GM12874 (cell line): ENCODE measurements at regions not wholly inside any gene's neighbourhood (a gene's known extent, or its start where the extent isn't known, plus 50 kb on each side); places are given as distances from the start of the nearest gene placed in this dataset.

Source experiments
- TF ChIP-seq, protein P1 (sequence below): IDR thresholded peaks from 2 replicates; pipeline ENCODE4 v1.5.1; 2011; ENCODE audit warnings: low read depth, mild to moderate bottlenecking, control low read depth, low read length, moderate library complexity; ENCODE audit not compliant: insufficient read depth

DNA sequence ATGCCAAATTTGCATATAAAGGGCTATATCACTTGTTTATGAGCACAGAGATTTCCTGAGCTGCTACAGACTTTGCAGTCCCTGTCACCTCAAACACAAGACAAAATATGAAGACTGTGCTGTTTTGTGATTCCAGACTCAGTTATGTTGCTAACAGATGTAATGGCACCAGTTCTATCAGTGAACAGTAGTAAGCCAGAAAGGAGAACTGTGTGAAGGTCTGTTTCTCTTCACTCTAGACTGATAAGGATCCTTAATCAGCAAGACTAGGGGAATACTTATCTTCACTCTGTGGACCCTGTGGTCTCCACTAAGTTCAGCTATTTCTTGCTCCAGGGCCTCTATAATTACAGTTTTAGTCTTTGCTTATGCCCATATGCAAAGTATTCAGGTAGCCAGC, 82.7 kb downstream of the ANXA5 start:
- TF ChIP-seq, protein P1, sequence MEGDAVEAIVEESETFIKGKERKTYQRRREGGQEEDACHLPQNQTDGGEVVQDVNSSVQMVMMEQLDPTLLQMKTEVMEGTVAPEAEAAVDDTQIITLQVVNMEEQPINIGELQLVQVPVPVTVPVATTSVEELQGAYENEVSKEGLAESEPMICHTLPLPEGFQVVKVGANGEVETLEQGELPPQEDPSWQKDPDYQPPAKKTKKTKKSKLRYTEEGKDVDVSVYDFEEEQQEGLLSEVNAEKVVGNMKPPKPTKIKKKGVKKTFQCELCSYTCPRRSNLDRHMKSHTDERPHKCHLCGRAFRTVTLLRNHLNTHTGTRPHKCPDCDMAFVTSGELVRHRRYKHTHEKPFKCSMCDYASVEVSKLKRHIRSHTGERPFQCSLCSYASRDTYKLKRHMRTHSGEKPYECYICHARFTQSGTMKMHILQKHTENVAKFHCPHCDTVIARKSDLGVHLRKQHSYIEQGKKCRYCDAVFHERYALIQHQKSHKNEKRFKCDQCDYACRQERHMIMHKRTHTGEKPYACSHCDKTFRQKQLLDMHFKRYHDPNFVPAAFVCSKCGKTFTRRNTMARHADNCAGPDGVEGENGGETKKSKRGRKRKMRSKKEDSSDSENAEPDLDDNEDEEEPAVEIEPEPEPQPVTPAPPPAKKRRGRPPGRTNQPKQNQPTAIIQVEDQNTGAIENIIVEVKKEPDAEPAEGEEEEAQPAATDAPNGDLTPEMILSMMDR = no peak

DNA sequence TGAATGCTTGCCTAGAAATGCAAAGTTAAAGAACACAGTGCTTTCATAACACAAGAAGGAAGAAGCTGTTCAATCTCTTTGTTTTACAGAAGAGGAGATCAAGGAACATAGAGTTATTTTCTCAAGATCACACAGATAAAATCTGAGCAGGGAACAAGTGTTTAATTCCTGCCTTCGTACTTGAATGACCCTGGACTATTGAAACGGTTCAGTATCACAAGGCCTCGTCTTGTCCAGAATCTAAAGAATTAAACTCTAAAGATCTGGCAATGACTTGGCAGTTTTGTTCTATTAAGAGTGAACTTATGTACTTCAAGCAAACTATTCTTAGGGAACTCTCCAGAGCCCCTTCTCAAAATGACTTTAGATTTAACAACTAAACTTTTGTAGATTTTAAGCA, 97.7 kb downstream of the ANXA5 start:
- TF ChIP-seq, protein P1 = no peak

DNA sequence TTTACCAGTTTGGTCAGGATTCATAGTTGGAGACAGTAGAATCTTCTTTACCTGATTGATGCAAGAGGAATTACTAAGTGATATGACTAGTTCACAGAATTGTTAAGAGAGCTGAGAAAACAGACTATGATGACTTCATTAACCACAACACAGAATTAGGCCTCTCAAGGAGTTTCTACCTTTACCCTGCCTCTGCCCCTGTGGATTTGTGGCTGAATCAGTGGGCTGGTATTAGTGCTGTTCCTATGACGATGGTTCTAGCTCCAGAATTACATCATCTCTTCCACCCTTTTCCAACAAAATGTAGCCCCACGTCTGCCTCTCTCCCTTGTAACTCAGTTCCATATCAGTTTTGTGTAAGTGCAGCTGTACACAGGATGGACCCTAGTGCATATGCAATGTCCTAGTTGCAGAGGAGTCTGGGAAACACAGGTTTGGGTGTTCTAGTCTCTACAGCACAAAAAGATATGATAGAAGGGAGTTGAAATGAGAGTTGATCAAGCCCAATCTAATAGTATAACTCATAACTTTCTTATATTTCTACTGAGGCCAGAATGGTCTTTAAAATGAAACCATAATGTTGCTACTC, 99.3 kb downstream of the ANXA5 start:
- TF ChIP-seq, protein P1 = no peak

DNA sequence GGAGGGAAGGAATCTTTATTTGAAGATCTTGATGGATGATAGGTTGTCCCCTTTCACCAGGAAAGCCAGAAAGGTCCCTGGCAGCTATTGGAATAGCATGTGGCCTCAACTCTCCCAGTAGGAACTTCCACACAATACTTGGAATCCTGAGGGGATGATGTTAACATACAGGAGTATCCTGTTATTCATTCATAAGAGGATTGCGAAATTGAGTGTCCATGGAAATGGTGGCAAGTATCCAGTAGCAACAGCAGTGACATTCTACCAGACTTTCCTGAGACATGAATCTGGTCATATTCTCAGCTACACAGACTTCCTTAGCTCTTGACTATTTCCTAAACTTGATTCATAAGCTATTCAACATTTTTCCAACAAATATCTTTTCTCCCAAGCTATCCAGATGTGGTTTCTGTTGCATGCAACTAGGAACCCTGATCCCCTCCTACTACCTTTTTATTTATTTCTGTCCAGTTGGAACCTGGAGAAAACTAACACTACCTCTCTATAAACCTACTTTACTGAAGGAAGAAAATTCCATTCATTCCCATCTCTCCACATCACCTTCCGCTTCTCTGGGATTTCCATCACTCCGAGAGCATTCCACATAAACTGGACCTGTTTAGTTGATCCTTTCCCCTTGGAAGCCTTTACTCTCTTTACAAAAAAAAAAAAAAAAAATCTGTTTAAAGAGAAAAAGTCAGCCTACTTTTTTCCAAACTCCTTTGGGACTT, 101.8 kb downstream of the ANXA5 start:
- TF ChIP-seq, protein P1 = no peak

DNA sequence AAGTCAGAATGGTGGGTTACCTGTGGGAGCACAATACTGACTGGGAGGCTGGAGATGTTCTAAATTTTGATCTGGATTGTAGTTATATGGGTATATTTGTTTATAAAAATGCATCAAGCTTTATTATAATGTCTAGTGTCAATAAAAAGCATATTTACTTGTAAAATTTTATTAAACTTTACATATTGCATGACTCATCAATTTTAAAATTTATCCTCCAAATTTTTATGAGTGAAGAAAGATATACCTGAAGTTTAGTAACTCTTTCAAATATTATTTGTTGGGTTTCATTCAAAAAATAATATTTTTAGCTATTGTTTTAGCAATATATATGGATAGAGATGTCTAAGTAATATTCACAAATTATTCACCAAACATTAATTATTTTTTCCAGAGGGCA, 103.0 kb downstream of the ANXA5 start:
- TF ChIP-seq, protein P1 = no peak

DNA sequence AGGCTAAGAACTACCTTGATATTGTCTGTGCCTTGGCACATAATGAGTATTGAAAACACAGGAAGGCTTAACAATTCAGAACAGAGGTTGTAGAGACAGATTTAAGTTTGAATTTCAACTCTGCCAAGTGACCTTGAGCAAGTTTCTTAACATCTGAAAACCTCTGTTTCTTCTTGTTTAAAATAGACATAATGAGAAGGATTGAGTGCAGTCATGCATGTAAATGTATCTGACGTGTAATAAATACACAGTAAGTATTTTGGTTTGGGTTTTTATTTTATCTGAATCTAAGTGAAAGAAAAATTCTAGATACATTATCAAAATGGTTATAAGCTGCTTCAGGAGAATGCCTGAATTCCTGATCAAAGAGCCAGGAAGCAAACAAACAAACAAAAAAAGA, 111.9 kb downstream of the ANXA5 start:
- TF ChIP-seq, protein P1 = no peak

DNA sequence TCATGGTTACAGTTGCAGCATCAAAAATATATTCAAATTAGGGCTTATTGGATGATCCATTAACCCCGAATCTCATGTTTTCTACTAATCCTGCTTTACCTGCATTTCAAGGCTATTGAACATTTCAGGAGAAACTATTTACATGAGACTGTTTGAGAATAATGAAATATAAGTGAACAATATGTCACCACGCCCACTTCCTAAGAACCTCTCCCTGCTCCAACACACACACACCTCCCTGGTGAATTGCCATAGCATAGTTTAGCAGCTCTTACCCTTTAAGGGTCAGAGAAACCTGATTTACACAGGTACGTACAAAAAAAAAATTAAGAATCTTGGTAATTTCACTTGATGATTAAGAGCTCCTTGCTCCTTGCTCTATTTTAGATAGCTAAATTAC, 113.4 kb downstream of the ANXA5 start:
- TF ChIP-seq, protein P1 = no peak
